GM19043 (cell line): ENCODE measurements at regions not wholly inside any gene's neighbourhood (a gene's known extent, or its start where the extent isn't known, plus 50 kb on each side); places are given as distances from the start of the nearest gene placed in this dataset.

Source experiments
- ATAC-seq: cut with Tn5 transposase; IDR thresholded peaks from one replicate; pipeline ENCODE4 v1.9.1; 2021; ENCODE audit warnings: low read depth; ENCODE audit not compliant: unreplicated experiment

DNA sequence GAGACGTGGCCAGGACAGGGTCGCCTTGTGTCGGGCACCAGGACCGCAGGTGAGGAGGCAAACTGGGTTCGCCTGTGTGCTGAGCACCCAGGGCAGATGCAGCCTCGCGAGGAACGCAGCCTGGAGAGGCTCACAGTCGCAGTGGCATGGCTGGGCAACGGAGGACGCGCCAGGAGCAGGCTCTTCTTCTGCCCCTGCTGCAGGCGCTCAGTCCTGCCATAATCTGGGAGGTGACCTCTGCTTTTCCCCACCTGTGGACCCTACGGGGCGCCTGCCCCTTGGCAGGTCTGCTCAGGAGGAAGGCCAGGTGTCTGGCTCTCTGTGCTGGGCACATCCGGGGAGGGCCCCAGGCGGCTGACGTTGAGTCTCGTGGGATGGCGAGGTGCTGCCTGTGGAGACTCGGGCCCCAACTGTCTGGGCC lies 1136.2 kb downstream of the BRD1 start:
- no peak for ATAC-seq

DNA sequence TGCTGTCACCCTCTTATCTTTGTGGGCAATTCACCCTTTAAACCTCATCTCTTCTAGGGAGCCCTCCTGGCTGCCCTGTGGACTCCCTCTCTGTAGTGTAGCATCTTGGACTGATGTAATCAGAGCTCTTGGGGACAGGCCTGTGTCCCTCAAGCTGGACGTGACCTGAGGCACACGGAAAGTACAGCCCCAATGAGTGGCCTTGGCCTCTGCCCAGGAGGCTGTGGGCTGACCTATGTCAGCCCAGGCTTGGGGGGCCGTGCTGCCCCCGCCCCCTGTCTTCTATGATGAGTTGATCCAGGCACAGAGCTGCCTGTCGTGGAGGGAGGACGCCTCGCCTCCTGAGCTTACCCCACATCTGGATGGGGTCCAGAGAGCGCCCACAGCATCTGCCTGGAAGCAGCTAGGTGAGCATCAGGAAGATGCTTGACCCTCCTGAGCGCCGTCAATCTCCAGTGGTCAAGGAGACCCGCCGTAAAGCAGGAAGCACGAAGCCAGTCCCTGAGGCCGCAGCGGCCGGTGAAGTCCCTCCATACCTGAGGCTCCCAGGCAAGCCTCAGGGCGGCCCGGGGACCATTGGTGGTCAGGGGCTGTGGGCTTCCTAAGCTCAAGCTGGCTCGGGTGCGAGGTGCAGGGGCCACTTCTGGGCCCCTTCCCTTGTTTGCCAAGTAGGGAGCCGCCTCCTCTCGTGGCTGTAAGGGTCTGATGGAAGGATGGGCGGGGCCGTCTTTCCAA lies 1136.9 kb downstream of the BRD1 start:
- ATAC-seq, result no peak

GRCh38 chr22:48689206-48689605 lies 1138.5 kb downstream of the BRD1 start:
- ATAC-seq, result no peak

GRCh38 chr22:48688366-48688765 lies 1139.3 kb downstream of the BRD1 start:
- ATAC-seq, result no peak

DNA sequence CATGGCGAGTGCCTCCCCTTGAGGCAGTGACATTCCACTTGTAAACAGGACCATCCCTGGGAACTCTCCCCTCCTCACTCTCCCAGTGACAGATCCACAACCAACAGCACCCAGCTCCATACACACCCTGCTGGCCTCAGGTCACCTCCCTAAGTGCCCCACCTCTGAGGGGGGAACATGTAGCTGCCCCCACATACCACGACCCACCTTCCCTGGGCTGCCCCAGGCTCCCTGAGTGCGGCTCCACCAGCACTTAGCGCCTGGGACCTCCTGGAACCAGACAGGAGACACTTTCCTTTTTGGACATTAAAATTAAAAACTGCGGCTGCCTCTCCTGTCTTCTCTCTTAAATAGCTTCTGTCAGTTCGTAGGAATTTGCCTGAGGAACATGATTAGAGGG lies 1140.1 kb downstream of the BRD1 start:
- ATAC-seq, result no peak

GRCh38 chr22:48686694-48687302 lies 1140.9 kb downstream of the BRD1 start:
- ATAC-seq, result no peak

DNA sequence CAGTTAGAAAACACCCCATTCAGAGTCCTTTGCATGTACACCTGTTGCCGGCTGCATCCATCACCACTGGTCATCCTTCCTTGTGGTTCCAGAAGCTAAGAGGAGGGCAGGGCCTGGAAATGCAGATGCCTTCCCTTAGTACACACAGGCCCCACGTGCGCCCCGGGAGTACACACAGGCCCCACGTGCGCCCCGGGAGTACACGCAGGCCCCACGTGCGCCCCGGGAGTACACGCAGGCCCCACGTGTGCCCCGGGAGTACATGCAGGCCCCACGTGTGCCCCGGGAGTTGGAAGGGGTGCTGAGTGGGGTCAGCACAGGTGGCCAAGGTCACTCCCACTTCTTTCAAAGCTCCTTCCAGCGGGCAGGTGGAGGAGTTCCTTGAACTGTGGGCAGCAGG lies 1141.9 kb downstream of the BRD1 start:
- no peak for ATAC-seq

DNA sequence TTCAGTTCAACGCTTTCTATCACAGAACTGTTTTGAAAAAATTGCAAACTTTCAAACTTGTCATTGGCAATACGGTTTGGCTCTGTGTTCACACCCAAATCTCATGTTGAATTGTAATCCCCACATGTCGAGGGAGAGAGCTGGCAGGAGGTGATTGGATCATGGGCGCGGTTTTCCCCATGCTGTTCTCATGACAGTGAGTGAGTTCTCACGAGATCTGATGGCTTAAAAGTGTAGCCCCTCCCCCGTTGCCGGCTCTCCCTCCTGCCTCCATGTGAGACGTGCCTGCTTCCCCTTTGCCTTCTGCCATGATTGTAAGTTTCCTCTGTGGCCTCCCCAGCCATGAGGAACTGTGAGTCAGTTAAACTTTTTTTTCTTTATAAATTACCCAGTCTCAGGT lies 1144.0 kb downstream of the BRD1 start:
- no peak for ATAC-seq

GRCh38 chr22:48682504-48682903 lies 1145.2 kb downstream of the BRD1 start:
- no peak for ATAC-seq

GRCh38 chr22:48680601-48681000 lies 1147.1 kb downstream of the BRD1 start:
- ATAC-seq, result no peak

GRCh38 chr22:48679656-48680555 lies 1147.8 kb downstream of the BRD1 start:
- ATAC-seq, result no peak

- no peak for ATAC-seq
Observed at GRCh38 chr22:48678171-48679135, 1149.2 kb downstream of the BRD1 start.

DNA sequence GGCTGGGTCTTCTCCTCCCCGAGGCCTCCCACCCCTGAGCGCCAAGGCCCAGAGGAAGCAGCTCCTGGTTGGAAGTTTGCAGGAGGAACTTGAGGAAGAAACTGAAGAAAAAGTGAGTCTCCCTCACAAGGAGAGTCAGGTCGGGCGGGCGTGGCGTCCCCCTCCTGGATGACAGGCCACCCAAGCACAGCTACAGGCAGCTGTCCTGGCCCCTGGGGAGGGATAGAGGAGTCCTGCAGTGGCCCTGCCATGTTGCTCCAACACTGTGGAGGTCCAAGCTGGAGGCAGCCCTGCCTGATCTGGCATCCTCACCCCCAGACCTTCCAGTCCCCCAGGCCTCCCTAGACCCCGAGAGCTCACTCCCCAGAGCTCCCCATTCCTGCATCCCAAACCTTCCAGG lies 1150.1 kb downstream of the BRD1 start:
- no peak for ATAC-seq

GRCh38 chr22:48677168-48677520 lies 1150.5 kb downstream of the BRD1 start:
- ATAC-seq, result no peak

GRCh38 chr22:48676266-48677167 lies 1151.2 kb downstream of the BRD1 start:
- ATAC-seq, result no peak

DNA sequence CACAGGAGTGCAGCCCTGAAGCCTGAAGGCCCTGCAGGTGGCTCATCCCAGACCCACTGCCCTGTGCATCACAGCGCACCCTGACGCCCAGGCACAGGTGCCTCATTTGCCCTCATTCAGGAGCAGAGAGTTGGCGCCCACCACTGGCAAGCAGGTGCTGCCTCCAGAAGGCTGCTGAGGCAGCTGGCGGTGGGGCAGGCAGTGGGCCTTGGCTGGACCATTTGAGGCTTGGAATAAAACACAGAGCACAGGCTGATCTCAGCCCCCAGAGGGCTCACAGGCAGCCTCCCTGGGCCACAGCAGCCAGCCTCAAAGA lies 1151.9 kb downstream of the BRD1 start:
- no peak for ATAC-seq

- ATAC-seq, result no peak
Observed at GRCh38 chr22:48675141-48675829, 1152.4 kb downstream of the BRD1 start.

DNA sequence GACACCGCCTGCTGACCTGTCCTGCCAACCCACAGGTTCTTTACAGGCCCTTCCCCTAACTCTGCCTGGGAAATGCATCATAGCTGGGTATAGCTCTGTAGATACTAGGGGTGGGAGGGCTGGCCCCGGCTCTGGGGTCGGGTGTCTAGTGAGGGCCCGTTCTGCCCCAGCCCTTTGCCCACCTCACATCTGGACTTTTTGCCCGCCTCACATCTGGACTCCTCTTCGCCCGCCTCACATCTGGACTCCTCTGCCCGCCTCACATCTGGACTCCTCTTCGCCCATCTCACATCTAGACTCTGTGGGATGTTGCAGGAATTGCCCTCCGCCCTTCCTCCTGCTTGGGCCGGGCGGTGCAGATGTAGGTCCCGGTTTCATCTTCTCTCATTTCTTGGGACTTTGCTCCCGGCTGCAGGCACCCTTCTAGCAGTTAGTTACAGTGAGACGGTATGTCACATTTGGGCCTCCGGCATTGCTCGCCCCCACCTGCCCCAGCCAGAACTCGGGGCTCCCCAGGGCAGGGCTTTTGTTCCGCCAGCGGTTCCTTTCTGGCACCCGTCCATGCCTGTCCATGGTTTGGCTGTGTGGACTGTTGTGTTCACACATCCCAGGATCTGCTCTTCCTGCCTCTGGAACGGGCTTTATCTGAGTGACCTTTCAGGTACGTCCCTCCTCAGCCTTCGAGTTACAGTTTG lies 1153.7 kb downstream of the BRD1 start:
- no peak for ATAC-seq
